ENCODE measurements at regions not wholly inside any gene's neighbourhood (a gene's known extent, or its start where the extent isn't known, plus 50 kb on each side); places are given as distances from the start of the nearest gene placed in this dataset.

DNA sequence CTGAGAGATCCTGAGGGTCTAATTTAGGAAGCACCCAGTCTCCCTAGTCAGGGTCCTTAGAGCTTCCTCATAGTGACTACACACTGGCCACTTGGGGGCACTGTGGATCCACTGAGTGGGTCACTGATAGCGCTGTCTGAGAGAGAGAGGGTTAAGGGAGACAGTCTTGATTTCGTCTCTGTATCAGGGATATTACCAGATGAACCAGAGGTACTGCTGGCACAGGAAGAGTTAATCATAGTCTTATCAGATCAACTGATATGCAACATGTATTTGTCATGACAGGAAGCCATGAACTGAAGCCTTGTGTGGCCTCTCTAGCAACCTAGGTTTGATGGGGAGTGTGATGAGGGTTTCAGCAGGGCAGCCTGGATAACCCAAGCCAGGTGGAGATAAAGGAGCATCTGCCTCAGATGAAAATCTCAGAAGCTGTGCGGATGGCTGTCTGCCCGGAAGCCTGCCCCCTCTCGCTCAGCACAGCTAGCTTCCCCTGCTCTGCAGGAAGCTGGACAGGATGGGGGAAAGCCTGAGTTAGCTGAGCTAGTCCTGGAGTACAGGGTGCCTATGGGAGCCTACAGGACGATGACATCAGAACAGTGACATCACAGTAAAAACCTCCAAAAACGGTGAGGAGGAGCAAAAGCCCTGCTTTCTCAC, 214.0 kb upstream of the PRSS1 start (continued):
- TF ChIP-seq, protein P1, sequence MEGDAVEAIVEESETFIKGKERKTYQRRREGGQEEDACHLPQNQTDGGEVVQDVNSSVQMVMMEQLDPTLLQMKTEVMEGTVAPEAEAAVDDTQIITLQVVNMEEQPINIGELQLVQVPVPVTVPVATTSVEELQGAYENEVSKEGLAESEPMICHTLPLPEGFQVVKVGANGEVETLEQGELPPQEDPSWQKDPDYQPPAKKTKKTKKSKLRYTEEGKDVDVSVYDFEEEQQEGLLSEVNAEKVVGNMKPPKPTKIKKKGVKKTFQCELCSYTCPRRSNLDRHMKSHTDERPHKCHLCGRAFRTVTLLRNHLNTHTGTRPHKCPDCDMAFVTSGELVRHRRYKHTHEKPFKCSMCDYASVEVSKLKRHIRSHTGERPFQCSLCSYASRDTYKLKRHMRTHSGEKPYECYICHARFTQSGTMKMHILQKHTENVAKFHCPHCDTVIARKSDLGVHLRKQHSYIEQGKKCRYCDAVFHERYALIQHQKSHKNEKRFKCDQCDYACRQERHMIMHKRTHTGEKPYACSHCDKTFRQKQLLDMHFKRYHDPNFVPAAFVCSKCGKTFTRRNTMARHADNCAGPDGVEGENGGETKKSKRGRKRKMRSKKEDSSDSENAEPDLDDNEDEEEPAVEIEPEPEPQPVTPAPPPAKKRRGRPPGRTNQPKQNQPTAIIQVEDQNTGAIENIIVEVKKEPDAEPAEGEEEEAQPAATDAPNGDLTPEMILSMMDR (conservative IDR thresholded peaks at IDR 0.05; ENCODE audit: low read depth, low read length): peak; percentile 98

DNA sequence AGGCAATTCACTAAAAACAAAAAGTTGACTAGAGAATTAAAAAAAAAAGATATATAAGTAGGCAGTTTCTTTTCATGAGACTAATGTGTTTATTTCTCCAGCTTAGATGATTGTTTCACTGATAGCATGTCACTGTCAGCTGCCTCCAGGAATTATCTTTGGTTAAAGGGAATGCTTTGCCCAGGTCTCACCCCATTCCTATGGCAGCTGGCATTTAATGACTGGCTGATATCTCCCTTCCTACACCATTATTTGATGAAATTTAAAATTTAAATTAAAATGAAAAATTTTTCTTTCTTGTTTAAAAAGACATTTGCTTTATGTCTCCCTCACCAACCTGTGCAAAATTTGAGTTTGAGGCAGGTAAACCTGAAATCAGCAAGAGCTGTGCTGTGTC, 214.5 kb upstream of the PRSS1 start:
- Histone ChIP-seq H2BK15ac (ENCODE audit: low read depth, low read length) (peak overlapping the region; percentile 29; the same call in 1 of the 3 replicates), H3K9ac (ENCODE audit: low read depth, low read length) (no peak overlapping the region), H3K27ac (ENCODE audit: insufficient read depth, low read length) (no peak overlapping the region), H2AK9ac (replicated peaks; ENCODE audit: low read depth, low read length, poor library complexity) (peak overlapping the region; percentile 53), H3K4me2 (ENCODE audit: low read depth, low read length) (no peak overlapping the region), H3K18ac (ENCODE audit: low read depth, low read length) (no peak overlapping the region), H4K91ac (ENCODE audit: insufficient read depth, low read depth, low read length) (no peak overlapping the region), H2AFZ (replicated peaks; ENCODE audit: low read length, poor library complexity) (peak overlapping the region; percentile 56), H2BK120ac (ENCODE audit: low read depth, low read length) (peak overlapping the region; percentile 82; the same call in 1 of the 2 replicates), H3K4ac (ENCODE audit: low read depth, low read length) (peak overlapping the region; percentile 88; the same call in 1 of the 2 replicates), H3K79me1 (ENCODE audit: low read depth in 1 of 2, low read length in 2 of 2) (no peaks in the 10 kb centered on the region), H2BK5ac (ENCODE audit: low read depth, low read length, poor library complexity, severe bottlenecking) (peak overlapping the region; percentile 53), H3K9me3 (ENCODE audit: control insufficient read depth, insufficient read depth, low read length) (no peaks in the 10 kb centered on the region), H3K27me3 (ENCODE audit: control insufficient read depth, insufficient read depth, low read length) (no peaks in the 10 kb centered on the region), H3K9me1 (ENCODE audit: insufficient read depth, low read length) (peaks cover 7% of the 10 kb centered on the region), H2AK5ac (ENCODE audit: low read depth, low read length) (no peak overlapping the region), H3K56ac (ENCODE audit: extremely low read depth, insufficient read depth, low read length) (no peak overlapping the region), H3K4me1 (ENCODE audit: control insufficient read depth, insufficient read depth, low read length) (peaks cover 9% of the 10 kb centered on the region), H3K36me3 (ENCODE audit: control insufficient read depth, insufficient read depth, low read length) (no peaks in the 10 kb centered on the region), H2BK20ac (ENCODE audit: low read depth, low read length) (peak overlapping the region; percentile 94), H3K4me3 (ENCODE audit: insufficient read depth, low read depth, low read length) (no peak overlapping the region), H4K8ac (ENCODE audit: low read depth in 2 of 2, low read length in 2 of 2) (no peak overlapping the region; a peak in 1 of 4 replicates), H4K20me1 (ENCODE audit: insufficient read depth, low read length) (no peaks in the 10 kb centered on the region), H3K14ac (replicated peaks; ENCODE audit: low read depth, low read length) (no peak overlapping the region), H3K23ac (ENCODE audit: low read depth, low read length) (no peak overlapping the region), H4K5ac (ENCODE audit: low read depth, low read length) (no peak overlapping the region)
- intact Hi-C loops (cut with micrococcal nuclease) (loop anchor here (1.0 to 10.0 kb wide), 8 partner anchors 53 to 470 kb away; no protein-coding TSS in a partner anchor), in situ Hi-C loops (cut with MboI; ENCODE audit: low sequenced_read_pairs) (loop anchor here (5.0 kb wide), 2 partner anchors 68 to 248 kb away; no protein-coding TSS in a partner anchor), dilution Hi-C loops (cut with HindIII; ENCODE audit: low sequenced_read_pairs, unreplicated experiment) (no loop called here)
- BruUV-seq (replicated peaks): no TSS peak
- CTCF ChIA-PET: interaction anchor here (0.5 to 5.8 kb wide), 32 partner anchors 10 to 680 kb away, joined by 3 to 72 read pairs (median 5); no protein-coding TSS in a partner anchor
- DNase-seq (no peak), ATAC-seq (ENCODE audit: low read depth) (no peak)
- POLR2A ChIA-PET (ENCODE audit: unreplicated experiment): interaction anchor here (2.0 kb wide), 1 partner anchor 249 kb away, joined by 5 read pairs; no protein-coding TSS in a partner anchor
- no peak for TF ChIP-seq CHD1 (IDR thresholded peaks at IDR 0.05; ENCODE audit: low read depth, low read length)
- TF ChIP-seq MXI1 (IDR thresholded peaks at IDR 0.05; ENCODE audit: borderline replicate concordance, low read depth, low read length): no peak
- no peak for TF ChIP-seq MAFK (IDR thresholded peaks at IDR 0.05; ENCODE audit: low read depth, low read length)
- TF ChIP-seq MAZ (IDR thresholded peaks at IDR 0.05; ENCODE audit: borderline replicate concordance, low read depth, low read length): no peak
- TF ChIP-seq SMC3 (IDR thresholded peaks at IDR 0.05; ENCODE audit: low read depth, low read length): no peak
